ENCODE measurements at regions not wholly inside any gene's neighbourhood (a gene's known extent, or its start where the extent isn't known, plus 50 kb on each side); places are given as distances from the start of the nearest gene placed in this dataset.
"Not testable (repeated sequence)": the region's sequence is repeated elsewhere in the genome, so short reads cannot be mapped to it uniquely, and the experiment has no call there.

DNA sequence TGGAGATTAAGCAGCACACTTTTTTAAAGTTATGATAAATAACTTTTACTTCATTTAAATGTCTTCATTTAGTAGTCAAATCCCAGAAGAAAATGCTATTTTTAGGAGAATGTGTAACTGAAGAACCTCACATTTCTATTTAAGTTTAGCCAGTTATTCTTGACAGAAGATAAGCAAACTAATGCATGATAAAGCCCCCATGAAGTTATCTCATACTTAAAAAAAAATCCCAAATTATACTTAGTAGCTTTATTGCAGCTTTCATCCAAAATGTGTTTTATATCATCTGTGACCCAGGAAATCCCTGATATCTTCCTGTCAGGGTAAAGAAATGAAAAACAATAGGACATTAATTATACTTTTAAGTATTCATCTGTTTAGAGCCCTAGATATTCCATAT lies 124.8 kb upstream of the SYT6 start:
- no peak overlapping the region for H3K4me3 ChIP-seq (ENCODE audit: low read length)
- DNase-seq (ENCODE audit: low read depth, low spot score) = no peak

DNA sequence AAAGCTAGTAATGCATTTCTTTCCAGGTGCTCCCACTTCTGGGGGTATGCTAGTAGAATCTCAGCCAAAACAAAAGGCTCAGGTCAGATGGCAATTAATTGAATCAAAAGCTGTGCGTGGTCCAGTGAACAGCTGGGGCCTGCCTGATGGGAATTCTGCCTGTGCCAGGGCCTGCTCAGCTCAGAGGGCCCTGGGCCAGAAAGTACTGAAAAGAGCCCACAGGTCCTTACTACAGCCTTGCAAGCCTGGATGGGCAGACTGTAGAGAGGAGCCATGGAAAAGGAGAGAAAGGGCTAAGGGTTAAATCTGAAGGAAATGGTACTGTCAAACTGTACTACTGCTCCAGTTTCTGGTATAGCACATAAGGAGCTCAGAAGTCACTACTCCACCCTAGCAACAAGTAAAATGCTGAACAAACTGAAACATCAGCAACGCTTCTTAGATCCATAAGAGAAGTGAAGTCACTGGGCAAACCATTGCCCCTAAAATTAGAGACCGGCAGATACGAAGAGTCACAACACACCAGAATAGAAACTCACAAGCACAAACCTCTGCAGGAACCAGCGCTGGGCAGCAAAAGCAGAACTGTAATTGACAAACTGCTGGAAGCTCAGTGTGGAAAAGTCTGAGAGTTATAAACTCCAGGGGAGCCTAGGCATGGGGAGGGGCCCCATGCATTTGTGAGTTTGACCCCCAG lies 121.1 kb upstream of the SYT6 start:
- H3K4me3 ChIP-seq (ENCODE audit: low read length) = no peak overlapping the region
- DNase-seq (ENCODE audit: low read depth, low spot score) = no peak

DNA sequence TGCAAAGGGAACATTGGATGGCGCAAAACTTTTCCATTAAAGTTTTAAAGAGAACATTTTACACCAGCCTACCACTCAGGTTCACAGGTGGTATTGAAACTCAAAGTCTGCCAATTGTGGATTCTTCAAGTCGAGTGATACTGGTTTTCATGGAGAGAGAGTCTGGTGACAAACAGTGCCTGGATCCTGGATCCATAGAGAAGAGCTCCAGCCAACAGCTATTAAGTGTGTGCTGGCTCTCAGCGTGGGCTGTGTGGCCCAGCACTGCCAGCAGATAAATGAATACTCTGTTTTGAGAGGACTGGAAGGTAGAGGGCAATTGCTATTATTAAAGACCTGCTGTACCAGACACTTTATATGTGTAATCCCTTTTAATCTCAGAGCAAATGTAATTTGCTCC lies 118.9 kb upstream of the SYT6 start:
- no peak overlapping the region for H3K4me3 ChIP-seq (ENCODE audit: low read length)
- DNase-seq (ENCODE audit: low read depth, low spot score) = no peak

DNA sequence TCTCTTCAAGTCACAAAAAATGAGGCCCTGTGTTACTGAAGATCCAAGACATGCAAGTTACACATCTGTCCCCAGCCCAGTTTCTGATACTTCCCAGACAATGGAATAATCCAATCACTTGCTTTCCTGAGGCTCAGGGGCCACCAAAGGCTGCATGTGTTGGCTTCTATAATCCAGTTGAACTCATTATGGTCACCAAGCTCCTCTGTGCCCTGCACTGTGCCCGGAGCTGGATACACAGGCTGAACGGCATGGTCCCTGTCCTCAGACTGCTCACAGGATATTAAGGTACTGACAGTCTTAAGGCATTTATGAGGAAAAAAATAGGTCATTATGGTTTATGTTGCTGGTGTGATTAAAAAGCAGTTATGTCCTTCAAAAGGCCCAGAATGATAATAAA lies 117.0 kb upstream of the SYT6 start:
- DNase-seq (ENCODE audit: low read depth, low spot score) = no peak
- H3K4me3 ChIP-seq (ENCODE audit: low read length) = no peak overlapping the region

DNA sequence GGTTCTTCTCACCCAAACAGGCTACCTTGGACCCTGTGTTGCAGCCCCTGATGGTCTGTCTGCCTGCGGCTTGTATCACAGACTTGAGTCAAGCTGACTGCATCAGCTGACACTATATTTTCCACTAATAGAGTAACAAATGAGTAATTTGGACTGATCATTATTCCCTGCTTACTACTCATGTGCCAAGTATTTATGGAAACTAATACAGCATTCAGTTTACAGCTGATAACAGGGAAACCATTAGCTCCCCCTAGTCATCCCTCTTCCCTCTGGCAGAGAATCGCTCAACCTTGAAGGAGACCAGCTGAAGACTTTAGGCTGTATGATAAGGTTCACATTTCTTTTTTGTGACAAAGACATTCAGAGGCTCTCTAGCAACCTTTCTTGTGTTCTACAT lies 116.6 kb upstream of the SYT6 start:
- H3K4me3 ChIP-seq (ENCODE audit: low read length) = no peak overlapping the region
- DNase-seq (ENCODE audit: low read depth, low spot score) = no peak

DNA sequence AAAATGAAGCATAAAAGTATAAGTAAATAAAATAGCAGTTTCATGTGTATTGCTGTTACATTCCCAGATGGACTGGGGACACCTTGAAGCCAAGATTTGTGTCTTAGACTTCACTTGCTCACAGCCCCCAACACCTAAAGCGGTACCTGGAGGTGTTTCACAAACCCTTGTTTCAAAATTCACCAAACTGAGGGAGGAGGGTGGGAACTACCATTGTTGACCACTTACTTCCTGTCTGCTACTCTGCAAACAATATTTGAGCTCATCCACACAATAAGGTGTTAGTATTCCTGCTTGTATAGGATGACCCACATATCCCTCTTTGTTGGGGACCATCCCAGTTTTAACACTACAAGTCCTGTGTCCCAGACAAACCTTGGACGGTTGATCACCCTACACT lies 115.9 kb upstream of the SYT6 start:
- H3K4me3 ChIP-seq (ENCODE audit: low read length) = no peak overlapping the region
- no peak for DNase-seq (ENCODE audit: low read depth, low spot score)

DNA sequence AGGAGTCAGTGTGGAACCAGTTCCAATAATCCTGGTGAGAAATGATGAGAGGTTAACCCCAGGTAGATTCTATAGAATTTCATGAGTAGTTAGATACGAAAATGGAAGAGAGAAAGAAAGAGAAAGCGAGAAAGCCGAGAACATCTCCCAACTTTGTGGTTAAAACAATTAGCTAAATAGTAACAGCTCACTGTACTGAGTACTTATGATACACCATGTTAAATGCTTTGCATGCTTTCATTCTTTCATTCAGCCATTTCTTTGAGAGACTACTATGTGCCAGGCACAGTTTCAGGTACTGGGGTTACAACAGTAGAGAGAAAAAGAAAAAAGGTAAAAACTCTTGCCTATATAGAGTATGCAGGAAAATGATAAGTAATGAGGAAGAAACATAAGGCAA lies 109.7 kb upstream of the SYT6 start:
- no peak for DNase-seq (ENCODE audit: low read depth, low spot score)
- H3K4me3 ChIP-seq (ENCODE audit: low read length) = no peak overlapping the region

DNA sequence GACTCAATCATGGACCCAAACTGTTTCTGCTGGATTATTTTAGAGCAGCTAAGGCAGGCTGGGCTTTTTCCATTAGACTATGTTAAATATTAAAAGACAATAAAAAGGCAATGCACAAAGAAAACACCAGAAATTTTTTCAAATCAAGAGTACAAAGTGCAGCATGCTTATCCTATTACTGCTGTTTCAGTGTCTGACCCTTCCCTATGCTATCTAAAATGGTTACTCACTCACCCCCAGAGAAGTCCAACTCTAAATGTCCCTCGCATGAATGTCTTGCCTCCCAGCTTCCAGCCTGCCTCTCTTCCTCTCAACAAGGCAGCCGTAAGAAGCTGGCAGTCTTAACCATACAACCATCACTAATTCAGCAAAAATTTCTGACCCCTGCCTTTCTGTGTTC lies 108.7 kb upstream of the SYT6 start:
- no peak for DNase-seq (ENCODE audit: low read depth, low spot score)
- no peak overlapping the region for H3K4me3 ChIP-seq (ENCODE audit: low read length)

DNA sequence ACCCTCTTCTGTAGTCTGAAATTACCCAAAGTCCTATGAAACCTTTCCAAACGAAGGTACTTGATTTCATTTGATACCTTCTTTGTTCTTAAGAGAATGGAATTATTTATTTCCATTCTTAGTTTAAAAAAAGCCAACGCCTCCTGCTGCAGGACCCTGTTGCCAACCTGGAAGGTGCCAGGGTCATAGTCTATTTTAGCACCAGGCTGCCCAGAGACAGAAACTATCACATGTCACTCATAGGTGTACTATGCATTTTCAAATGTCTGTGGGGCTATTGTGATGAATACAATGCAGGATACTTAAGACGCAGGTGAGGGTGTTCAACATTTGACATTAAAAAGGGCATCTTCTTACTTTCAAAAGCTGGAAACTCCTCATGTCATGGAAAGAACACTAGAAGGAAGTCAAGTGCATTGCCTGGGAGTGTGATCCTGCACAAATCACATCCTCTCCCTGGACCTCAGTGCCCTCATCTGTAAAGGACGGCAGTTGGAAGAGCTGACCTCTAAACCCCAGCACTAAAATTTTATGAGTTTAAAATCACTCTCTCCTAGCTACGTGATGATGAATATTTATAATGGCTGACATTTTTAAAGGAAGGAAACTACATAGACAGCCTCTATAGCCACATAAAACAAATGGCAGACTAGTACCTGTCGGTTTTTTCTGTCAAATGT lies 107.3 kb upstream of the SYT6 start:
- no peak for DNase-seq (ENCODE audit: low read depth, low spot score)
- H3K4me3 ChIP-seq (ENCODE audit: low read length) = no peak overlapping the region

DNA sequence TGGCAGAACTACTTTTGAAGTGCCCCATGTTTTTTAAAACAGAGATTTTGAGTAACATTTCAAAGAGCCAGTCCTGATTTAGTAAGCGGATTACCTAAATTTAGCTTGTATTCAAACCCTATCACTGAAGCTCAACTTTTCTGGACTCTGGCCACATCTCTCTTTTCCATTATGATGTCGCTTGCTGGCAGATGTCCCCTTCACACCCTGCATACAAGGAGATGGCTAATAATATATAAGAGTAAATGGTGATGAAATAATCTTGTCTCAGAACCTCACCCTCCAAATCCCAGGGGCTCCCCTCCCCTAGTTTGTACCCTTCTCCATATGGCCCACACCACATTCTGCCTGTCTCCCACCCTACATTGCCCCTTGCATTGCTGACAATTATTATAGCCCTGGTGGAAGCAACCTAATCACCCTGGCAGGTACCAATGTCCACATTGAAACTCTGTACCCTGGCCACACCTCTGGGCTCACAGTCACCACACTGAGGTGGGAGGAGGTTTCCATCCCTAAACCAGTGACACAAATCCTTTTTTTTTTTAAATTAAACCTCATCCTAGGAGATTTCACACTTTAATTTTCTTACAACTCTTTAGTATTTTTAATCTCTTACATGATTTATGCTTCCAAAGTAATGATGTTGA lies 106.0 kb upstream of the SYT6 start:
- H3K4me3 ChIP-seq (ENCODE audit: low read length) = no peak overlapping the region
- DNase-seq (ENCODE audit: low read depth, low spot score) = no peak

DNA sequence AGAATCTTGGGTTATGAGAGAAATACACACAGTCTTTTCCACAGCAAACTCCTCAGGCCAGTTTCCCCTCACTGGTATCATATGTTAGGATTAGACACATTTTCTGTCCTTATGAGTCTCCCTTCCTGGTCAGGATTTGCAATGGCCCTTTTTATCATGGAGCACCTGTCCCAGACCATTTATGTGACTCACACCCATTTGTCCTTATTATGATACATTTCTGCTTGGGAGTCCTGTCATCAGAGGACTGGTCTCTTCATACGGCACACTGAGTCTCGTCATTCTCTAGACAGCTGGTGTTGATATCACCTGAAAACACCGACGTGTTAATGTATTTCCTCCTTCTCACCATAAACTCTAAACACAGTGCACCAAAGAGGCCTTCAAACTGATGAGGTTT lies 105.0 kb upstream of the SYT6 start:
- DNase-seq (ENCODE audit: low read depth, low spot score) = no peak

DNA sequence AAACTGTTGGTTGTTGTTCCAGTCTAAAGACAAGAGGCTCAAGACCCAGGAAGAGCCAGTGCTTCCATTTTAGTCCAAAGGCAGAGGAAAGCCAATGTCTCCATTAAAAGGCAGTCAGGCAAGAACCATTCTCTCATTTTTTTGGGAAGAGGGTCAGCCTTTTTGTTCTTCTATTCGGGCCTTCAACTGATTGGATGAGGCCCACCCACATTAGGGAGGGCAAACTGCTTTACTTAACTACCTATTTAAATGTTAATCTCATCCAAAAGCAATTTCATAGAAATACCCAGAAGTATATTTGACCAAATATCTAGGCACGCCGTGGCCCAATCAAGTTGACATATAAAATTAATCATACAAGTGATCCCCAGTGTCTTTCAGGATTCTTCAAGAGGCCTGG lies 104.4 kb upstream of the SYT6 start:
- no peak for DNase-seq (ENCODE audit: low read depth, low spot score)

More for the DNA sequence above, 105.0 kb upstream of the SYT6 start:
- no peak overlapping the region for H3K4me3 ChIP-seq (ENCODE audit: low read length)

DNA sequence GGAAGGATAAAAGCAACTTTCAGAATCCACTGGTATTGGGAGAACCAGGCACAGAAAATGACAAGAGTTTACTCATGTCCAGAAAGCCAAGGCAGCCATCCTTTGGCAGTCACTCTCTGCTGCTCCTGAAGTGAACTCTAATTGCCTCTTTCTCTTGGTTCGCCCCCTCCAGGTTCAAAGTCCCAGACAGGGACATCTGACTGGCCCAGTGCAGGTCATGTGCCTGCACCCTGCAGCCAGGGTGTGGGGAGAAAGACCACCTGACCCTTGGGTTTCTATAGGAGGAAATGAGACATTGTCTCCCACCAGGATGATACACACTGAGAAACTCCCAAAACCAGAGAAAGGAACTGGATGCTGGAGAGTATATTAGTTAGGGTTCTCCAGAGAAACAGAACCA lies 103.9 kb upstream of the SYT6 start:
- DNase-seq (ENCODE audit: low read depth, low spot score) = no peak
- no peak overlapping the region for H3K4me3 ChIP-seq (ENCODE audit: low read length)

More for the DNA sequence above, 104.4 kb upstream of the SYT6 start:
- no peak overlapping the region for H3K4me3 ChIP-seq (ENCODE audit: low read length)

DNA sequence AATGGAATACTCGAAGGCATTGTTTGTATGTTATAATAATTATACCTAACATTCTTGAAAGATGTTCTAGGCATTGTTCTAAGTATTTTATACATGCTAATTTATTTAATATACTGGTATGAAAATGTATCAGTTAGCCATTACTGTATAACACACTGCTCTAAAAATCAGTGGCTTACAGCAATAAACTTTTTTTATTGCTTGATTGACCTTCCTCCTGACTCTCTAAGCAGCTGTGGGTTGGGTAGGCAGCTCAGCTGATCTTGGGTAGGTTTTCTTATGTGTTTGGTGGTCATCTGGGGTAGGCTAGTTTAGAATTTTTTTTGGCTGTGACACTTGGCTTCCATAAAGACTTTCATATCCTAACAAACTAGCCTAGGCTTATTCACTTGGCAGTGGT lies 100.2 kb upstream of the SYT6 start:
- no peak overlapping the region for H3K4me3 ChIP-seq (ENCODE audit: low read length)
- no peak for DNase-seq (ENCODE audit: low read depth, low spot score)

DNA sequence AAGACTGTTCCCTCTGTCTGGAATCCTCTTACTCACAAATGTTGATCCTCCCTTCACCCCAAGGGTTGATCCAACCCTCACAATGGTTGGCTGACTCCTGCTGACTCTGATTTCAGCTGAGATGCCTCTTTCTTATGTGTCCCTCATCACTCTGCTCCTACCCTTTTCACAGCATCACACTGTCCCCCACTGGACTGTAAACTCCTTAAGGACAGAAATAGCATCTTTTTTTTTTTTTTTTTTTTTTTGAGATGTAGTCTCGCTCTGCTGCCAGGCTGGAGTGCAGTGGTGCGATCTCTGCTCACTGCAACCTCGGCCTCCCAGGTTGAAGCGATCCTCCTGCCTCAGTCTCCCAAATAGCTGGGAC lies 97.9 kb upstream of the SYT6 start:
- DNase-seq (ENCODE audit: low read depth, low spot score) = no peak
- H3K4me3 ChIP-seq (ENCODE audit: low read length) = no peak overlapping the region

DNA sequence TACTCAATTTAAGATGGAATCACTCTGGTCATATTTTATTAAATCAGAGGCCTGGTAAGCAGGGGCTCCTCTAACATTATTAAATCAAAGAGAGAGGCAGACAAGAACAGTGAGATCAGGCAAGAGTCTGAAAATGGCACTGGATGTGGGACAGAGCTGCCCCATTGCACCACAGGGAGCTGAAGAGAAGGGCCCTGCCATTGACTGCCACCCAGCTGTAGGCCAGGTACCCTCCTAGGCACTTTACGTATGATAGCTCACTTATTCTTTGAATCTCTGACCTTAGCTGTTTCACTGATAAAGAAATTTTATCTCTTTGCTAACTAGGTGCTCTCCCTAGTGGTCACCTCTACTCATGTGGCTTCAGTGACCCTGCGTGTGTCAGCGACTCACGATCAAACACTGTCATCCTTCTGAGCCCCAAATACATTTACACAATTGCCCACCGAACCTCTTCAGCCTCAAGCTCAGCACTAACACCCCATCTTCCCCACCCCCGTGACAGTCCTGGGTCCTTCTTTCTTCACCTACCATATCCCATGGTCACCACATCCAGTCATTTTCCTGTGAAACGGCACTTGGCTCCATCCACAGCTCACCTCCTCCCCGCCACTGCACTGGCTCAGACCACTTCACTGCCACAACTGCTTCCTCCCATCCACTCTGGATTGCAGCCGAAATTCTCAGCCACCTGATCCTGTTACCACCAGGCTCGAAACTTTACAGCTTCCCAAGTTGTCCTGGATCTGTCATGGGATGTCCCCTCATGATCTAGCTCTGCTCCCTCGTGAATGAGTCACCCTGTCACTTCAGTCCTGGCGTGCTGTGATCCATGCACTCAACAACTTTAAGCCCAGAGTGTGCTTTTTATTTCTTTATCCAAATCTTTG lies 97.3 kb upstream of the SYT6 start:
- H3K4me3 ChIP-seq (ENCODE audit: low read length) = no peak overlapping the region
- no peak for DNase-seq (ENCODE audit: low read depth, low spot score)

DNA sequence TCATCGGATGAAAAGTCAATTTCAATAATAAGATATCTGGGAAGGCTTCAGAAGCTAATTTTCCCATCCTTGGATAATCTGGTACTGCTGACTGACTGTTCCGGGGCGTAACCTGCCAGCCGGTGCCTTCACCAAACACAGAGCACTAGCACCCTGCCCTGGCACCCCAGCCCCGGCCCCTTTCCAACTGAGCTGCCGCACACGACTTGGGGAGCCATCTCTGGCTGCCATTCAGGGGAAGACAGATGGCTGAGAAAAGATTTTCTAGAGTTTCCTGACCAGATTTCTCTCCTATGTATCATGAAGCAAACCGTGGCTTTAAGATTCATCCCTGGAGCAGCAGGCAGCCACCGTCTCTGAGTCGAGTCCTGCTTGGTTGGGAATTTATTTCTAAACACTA lies 96.0 kb upstream of the SYT6 start:
- no peak overlapping the region for H3K4me3 ChIP-seq (ENCODE audit: low read length)
- DNase-seq (ENCODE audit: low read depth, low spot score) = no peak

DNA sequence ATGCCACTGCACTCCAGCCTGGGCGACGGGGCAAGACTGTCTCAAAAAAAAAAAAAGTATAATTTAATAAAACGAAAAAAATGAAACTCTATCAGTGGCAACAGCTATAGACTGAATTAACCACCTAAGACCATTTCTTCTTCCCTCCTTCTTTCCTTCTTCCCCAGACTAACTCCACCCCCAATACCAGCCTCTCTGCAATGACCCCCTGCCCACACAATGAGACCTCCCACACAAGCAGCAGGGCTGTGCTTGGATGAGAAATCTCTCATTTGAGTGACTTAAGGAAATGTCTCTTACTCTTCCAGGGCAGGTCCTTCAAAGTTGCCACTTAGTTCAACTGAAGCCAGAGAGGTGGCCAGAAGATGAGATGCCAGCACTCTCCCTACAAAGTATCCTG lies 94.5 kb upstream of the SYT6 start:
- no peak for DNase-seq (ENCODE audit: low read depth, low spot score)
- no peak overlapping the region for H3K4me3 ChIP-seq (ENCODE audit: low read length)

DNA sequence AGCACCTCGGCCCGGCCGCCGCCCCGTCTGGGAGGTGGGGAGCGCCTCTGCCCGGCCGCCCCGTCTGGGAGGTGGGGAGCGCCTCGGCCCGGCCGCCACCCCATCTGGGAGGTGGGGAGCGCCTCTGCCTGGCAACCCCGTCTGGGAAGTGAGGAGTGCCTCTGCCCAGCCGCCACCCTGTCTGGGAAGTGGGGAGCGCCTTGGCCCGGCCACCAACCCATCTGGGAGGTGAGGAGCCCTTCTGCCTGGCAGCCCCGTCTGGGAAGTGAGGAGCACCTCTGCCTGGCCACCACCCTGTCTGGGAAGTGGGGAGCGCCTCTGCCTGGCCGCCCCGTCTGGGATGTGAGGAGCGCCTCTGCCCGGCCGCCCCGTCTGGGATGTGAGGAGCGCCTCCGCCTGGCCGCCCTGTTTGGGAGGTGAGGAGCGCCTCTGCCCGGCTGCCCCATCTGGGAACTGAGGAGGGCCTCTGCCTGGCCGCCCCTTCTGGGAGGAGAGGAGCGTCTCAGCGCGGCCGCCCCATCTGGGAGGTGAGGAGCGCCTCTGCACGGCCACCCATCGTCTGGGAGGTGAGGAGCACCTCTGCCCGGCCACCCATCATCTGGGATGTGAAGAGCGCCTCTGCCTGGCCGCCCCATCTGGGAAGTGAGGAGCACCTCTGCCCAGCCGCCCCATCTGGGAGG lies 89.0 kb upstream of the SYT6 start:
- H3K4me3 ChIP-seq (ENCODE audit: low read length); DNase-seq (ENCODE audit: low read depth, low spot score): not testable (repeated sequence)

All from Jurkat, Clone E6-1 (cell line).